ENCODE measurements at regions not wholly inside any gene's neighbourhood (a gene's known extent, or its start where the extent isn't known, plus 50 kb on each side); places are given as distances from the start of the nearest gene placed in this dataset.

DNA sequence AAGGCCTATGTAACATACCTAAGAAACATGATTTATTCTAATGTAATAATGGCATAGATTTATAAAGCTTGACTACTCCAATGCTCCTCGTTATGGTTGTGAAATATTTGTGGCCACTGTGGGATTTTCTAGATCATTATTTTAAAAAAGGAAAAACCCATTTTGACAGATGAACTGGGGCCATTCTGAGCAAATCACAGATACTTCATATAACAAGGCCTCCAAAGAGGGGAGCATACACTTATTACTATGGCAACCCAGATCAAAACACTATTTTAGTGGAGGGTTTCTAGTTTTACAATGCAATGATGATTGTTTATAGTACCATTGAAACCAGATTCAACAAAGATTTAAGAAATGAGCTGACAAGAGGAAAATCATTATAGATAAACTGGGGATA lies 346.6 kb downstream of the ZNF326 start:
- TF ChIP-seq, protein P1, sequence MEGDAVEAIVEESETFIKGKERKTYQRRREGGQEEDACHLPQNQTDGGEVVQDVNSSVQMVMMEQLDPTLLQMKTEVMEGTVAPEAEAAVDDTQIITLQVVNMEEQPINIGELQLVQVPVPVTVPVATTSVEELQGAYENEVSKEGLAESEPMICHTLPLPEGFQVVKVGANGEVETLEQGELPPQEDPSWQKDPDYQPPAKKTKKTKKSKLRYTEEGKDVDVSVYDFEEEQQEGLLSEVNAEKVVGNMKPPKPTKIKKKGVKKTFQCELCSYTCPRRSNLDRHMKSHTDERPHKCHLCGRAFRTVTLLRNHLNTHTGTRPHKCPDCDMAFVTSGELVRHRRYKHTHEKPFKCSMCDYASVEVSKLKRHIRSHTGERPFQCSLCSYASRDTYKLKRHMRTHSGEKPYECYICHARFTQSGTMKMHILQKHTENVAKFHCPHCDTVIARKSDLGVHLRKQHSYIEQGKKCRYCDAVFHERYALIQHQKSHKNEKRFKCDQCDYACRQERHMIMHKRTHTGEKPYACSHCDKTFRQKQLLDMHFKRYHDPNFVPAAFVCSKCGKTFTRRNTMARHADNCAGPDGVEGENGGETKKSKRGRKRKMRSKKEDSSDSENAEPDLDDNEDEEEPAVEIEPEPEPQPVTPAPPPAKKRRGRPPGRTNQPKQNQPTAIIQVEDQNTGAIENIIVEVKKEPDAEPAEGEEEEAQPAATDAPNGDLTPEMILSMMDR (IDR thresholded peaks at IDR 0.05 in 4 of 5, conservative IDR thresholded peaks at IDR 0.05 in 1 of 5) = no peak
- TF ChIP-seq POLR2A (IDR thresholded peaks at IDR 0.05) = no peak
